Activated T-cell treated with anti-CD3 and anti-CD28 coated beads, Interleukin-2, amount 50 U/mL, for 72 hours (primary cell): ENCODE measurements at regions not wholly inside any gene's neighbourhood (a gene's known extent, or its start where the extent isn't known, plus 50 kb on each side); places are given as distances from the start of the nearest gene placed in this dataset.
"Not testable (repeated sequence)": the region's sequence is repeated elsewhere in the genome, so short reads cannot be mapped to it uniquely, and the experiment has no call there.

Experiments used
- ATAC-seq, 2 donors: fragments of 150-1000 bp; cut with Tn5 transposase; replicated peaks in 1 of 2; 2 replicates each; pipeline ENCODE4 v1.10.0; 2021; ENCODE audit warnings: moderate library complexity in 2 of 2, mild to moderate bottlenecking in 1 of 2
- DNase-seq, 2 donors: peaks; one replicate each; pipeline ENCODE4 v3.0.0; 2021 to 2022; ENCODE audit warnings: mixed read lengths in 1 of 2
- H3K27ac Mint-ChIP-seq: one replicate; pipeline ENCODE4 v1.8.0; 2022; ENCODE audit warnings: mild to moderate bottlenecking, moderate library complexity, mixed read lengths
- H3K27me3 Mint-ChIP-seq: one replicate; pipeline ENCODE4 v1.8.0; 2022; ENCODE audit warnings: low read depth, mixed read lengths
- H3K36me3 Mint-ChIP-seq, 2 donors: one replicate each; pipeline ENCODE4 v1.8.0; 2022; ENCODE audit warnings: mixed read lengths in 2 of 2, mild to moderate bottlenecking in 1 of 2; ENCODE audit not compliant: insufficient read depth in 2 of 2
- H3K4me1 Mint-ChIP-seq: one replicate; pipeline ENCODE4 v1.8.0; 2022; ENCODE audit warnings: low read depth, mixed read lengths
- H3K4me3 Mint-ChIP-seq, 2 donors: one replicate each; pipeline ENCODE4 v1.8.0; 2022; ENCODE audit warnings: mild to moderate bottlenecking in 2 of 2, mixed read lengths in 2 of 2, moderate library complexity in 2 of 2
- H3K9me3 Mint-ChIP-seq, 2 donors: one replicate each; pipeline ENCODE4 v1.8.0; 2022; ENCODE audit warnings: mixed read lengths in 2 of 2

DNA sequence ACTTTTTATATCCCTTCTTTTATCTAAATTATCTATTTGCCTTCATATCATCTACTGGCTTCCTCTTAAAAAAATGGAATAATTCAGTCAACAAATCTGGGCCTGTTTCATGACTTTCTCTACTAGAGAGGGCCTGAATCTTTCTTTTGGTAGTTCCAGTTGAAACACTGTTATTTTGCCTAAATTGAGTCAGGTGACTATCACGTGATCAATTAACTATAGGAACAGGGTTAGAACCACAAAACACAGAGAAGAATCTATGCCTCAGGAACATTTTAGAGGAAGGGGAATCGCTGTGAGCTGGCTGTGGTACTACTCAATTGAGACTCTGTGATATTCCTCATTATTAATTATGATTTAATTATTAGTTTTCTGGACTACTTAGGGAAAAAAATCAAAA, 736.7 kb upstream of the PITX2 start:
- Mint-ChIP-seq H3K9me3 (peaks cover 1 to 8% of the 10 kb centered on the region in 2 donors), H3K27me3 (no peaks in the 10 kb centered on the region), H3K27ac (no peak overlapping the region), H3K4me3 (no peak overlapping the region), H3K36me3 (no peaks in the 10 kb centered on the region), H3K4me1 (no peaks in the 10 kb centered on the region)
- DNase-seq: no peak
- no peak for ATAC-seq

DNA sequence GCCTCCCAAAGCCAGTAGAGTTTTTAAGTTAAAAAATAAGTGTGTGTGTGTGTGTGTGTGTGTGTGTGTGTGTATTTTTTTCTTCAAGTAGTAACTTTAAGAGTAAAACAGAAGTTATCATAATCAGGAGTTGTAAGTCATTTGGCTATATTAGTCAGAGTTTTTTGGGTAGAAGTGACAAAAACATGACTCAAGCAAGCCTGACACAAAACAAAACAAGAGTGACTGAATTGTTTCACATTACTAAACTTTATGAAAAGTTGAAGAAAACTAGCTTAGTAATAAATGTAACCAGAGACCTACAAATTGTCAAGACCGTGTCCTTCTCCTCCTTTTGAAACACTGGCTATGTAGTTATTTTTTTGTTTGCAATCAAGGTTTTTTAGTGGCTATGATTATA, 738.0 kb upstream of the PITX2 start:
- Mint-ChIP-seq H3K27me3 (no peaks in the 10 kb centered on the region), H3K36me3 (no peaks in the 10 kb centered on the region), H3K27ac (no peak overlapping the region), H3K4me1 (no peaks in the 10 kb centered on the region), H3K9me3 (peaks cover 4 to 9% of the 10 kb centered on the region in 2 donors), H3K4me3 (no peak overlapping the region)
- ATAC-seq: peak; percentile 32 to 53
- no peak for DNase-seq

DNA sequence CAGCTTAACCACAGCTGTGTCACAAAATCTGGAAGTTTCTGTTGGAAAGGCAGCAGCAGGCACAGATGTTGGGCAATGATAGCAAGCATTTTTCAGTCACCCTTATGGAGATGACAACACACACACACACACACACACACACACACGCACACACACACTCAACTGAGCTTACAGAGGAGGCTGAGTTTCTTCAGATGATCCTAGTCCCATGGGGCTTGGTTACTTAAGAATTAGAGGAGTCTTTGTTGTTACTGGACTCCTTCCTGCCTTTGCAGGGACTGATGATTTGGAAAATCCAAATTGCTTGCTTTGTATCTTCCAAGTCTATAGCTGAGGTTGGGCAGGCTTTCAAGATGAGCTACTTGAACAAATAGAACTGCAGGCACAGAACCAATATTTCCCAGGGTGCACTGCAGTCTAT, 740.1 kb upstream of the PITX2 start:
- no peaks in the 10 kb centered on the region for H3K27me3 Mint-ChIP-seq
- DNase-seq (no peak), ATAC-seq (no peak)
- no peaks in the 10 kb centered on the region for H3K4me1 Mint-ChIP-seq
- H3K27ac Mint-ChIP-seq: no peak overlapping the region
- peaks cover 9 to 13% of the 10 kb centered on the region in 2 donors for H3K9me3 Mint-ChIP-seq
- no peaks in the 10 kb centered on the region for H3K36me3 Mint-ChIP-seq
- H3K4me3 Mint-ChIP-seq: no peak overlapping the region

DNA sequence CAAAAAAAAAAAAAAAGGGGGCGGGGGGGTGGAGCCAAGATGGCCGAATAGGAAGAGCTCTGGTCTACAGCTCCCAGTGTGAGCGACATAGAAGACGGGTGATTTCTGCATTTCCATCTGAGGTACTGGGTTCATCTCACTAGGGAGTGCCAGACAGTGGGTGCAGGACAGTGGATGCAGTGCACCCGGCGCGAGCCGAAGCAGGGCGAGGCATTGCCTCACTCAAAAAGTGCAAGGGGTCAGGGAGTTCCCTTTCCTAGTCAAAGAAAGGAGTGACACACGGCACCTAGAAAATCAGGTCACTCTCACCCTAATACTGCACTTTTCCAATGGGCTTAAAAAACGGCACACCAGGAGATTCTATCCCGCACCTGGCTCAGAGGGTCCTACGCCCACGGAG, 755.0 kb upstream of the PITX2 start:
- not testable (repeated sequence) for H3K9me3 Mint-ChIP-seq, H3K36me3 Mint-ChIP-seq, DNase-seq, ATAC-seq, H3K27ac Mint-ChIP-seq, H3K4me1 Mint-ChIP-seq, H3K27me3 Mint-ChIP-seq, H3K4me3 Mint-ChIP-seq

DNA sequence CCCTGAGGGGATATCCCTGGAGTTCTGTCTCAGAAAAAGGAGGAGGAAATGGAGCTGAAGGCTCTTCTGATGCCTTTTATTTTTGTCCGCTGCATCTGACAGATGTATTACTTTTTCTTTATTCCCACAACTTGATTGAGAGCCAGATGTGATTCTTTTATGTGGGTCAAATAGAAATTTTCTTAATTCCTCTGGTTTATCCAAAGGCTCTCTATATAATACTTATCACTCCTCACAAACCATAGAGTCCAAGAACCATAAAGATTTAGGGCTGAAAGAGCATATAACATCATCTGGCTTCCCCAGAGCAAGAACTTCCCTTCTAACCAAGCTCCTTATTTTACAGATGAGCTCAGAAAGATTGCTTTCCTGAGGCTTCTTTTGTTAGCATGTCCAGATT, 756.7 kb upstream of the FAM241A start:
- H3K4me1 Mint-ChIP-seq: no peaks in the 10 kb centered on the region
- no peak overlapping the region for H3K4me3 Mint-ChIP-seq
- DNase-seq: no peak
- H3K9me3 Mint-ChIP-seq: peaks cover 11 to 15% of the 10 kb centered on the region in 2 donors
- no peaks in the 10 kb centered on the region for H3K27me3 Mint-ChIP-seq
- ATAC-seq: no peak
- no peaks in the 10 kb centered on the region for H3K36me3 Mint-ChIP-seq
- H3K27ac Mint-ChIP-seq: no peak overlapping the region

DNA sequence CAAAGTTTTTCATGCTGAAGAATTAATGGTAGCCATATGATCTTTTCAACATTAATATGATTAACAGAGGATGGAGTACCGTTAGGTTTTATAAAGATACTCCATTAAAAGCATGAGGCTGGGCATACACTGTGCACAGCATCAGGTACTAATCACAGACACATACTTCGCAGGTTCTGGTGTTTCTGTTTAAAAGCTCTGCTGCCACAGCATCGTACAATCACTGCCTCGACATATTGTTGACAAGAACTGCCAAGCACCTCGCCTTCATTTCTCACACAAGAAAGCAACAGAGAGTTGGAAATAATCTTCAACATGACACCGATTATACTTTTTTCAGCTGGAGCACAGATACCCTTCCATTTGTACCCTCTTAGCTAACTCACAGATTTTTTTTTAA, 753.4 kb upstream of the FAM241A start:
- Mint-ChIP-seq H3K9me3 (peaks cover 6 to 12% of the 10 kb centered on the region in 2 donors), H3K27me3 (no peaks in the 10 kb centered on the region), H3K27ac (no peak overlapping the region), H3K36me3 (no peaks in the 10 kb centered on the region), H3K4me3 (no peak overlapping the region), H3K4me1 (no peaks in the 10 kb centered on the region)
- no peak for ATAC-seq
- no peak for DNase-seq

DNA sequence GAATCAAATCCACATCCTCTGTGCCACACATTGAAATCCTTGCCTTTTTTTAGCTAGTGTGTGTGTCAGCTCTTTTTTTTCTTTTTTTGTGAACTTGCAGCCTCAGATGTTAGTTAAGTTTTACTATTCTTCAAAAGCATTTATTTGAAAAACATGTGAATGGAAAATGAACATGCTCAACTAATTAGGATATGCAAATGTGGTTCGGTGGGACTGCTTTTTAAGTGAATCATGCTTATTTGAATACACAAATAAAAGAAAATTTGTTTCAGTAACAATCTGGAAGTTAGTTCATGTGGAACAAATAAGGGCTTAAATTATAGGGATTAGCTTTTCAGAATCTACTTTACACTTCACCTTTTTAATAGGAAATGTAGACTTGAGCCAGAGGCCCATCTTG, 751.5 kb upstream of the FAM241A start:
- DNase-seq: no peak
- Mint-ChIP-seq H3K4me1 (no peaks in the 10 kb centered on the region), H3K36me3 (no peaks in the 10 kb centered on the region), H3K27me3 (no peaks in the 10 kb centered on the region), H3K4me3 (no peak overlapping the region), H3K9me3 (peaks cover 6 to 14% of the 10 kb centered on the region in 2 donors), H3K27ac (no peak overlapping the region)
- no peak for ATAC-seq

DNA sequence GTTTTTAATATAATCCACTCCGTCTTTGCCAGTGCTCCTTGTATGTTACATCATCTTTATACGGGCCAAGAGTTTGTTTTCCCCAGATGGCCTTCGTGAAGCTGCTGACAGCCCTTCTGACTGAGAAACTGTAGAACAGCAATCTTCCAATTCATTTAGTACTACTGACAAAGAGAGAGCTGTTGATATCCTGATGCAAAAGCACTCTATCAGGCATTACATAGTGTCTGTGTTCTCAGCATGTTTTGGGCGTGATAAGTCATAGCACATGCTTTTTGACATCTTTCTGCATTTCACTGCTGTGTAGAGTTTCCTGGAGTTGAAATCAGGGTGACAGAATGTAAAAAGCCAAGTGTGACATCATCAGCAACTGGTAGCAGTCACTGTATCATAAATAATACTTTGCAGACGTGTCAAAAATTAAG, 746.3 kb upstream of the FAM241A start:
- ATAC-seq (no peak), DNase-seq (no peak)
- peaks cover 3 to 4% of the 10 kb centered on the region in 2 donors for H3K9me3 Mint-ChIP-seq
- H3K4me3 Mint-ChIP-seq: no peak overlapping the region
- H3K36me3 Mint-ChIP-seq: no peaks in the 10 kb centered on the region
- no peaks in the 10 kb centered on the region for H3K4me1 Mint-ChIP-seq
- no peak overlapping the region for H3K27ac Mint-ChIP-seq
- no peaks in the 10 kb centered on the region for H3K27me3 Mint-ChIP-seq

DNA sequence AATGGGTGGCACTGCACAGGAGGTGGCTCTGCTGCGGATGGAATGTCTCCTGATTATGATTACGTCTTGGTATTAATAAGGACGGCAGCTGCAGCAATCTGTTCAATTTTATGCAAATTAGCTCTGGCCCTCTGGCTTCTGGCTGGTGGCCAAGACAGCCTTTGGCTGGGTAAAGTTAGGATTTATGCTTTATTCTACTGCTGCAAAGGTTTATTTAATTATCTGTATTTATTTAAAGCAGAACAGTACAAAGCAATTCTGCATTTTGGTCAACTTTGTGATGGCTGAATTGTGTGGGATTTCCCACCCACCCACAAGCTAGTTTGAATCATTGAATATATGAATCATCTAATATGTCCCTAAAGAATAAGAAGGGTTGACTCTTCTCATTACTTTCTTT, 745.6 kb upstream of the FAM241A start:
- H3K4me3 Mint-ChIP-seq: no peak overlapping the region
- H3K27ac Mint-ChIP-seq: no peak overlapping the region
- DNase-seq: no peak
- no peaks in the 10 kb centered on the region for H3K4me1 Mint-ChIP-seq
- no peak for ATAC-seq
- no peaks in the 10 kb centered on the region for H3K27me3 Mint-ChIP-seq
- no peaks in the 10 kb centered on the region for H3K36me3 Mint-ChIP-seq
- H3K9me3 Mint-ChIP-seq: peaks cover 3 to 4% of the 10 kb centered on the region in 2 donors

DNA sequence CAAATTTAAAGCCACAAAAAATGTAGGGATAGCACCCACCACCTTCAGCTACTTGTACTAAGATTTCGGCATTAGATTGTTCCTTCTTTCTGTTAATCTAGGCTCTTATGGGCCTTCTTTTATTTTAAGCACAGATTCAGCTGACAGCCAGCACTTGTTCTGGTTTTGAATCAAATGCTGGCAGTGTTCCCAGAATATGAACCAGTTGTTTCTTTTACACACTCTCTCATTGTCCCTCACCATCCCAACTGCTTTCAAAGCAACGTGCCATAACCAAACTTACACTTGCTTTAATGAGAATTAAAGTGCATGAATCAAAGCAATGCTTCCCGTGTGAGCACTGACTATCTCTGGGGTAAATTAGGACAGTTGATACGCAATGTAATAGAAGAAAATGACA, 744.5 kb upstream of the FAM241A start:
- no peak for DNase-seq
- H3K4me3 Mint-ChIP-seq: no peak overlapping the region
- no peaks in the 10 kb centered on the region for H3K4me1 Mint-ChIP-seq
- H3K9me3 Mint-ChIP-seq: peaks cover 3 to 4% of the 10 kb centered on the region in 2 donors
- H3K27me3 Mint-ChIP-seq: no peaks in the 10 kb centered on the region
- no peaks in the 10 kb centered on the region for H3K36me3 Mint-ChIP-seq
- no peak for ATAC-seq
- no peak overlapping the region for H3K27ac Mint-ChIP-seq

DNA sequence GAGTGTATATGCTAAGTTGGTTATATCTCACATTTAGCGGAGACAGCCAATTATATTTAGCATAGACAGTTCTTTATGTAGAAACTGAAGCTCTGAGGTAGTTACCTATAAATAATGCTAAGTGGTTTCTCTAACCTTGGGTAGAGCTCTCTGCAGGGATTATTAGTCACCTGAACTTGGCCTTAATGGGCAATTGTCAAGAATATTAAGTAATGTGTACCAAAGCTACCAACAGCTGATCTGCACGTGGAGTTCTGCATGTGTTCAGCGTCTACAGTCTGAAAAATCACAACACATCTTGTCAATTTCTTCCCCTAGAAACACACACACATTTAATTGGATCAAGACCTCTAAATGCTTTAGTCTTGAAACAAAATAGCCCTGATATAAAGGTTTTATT, 740.6 kb upstream of the FAM241A start:
- peaks cover 3 to 4% of the 10 kb centered on the region in 2 donors for H3K9me3 Mint-ChIP-seq
- DNase-seq: no peak
- no peak overlapping the region for H3K4me3 Mint-ChIP-seq
- no peaks in the 10 kb centered on the region for H3K4me1 Mint-ChIP-seq
- no peaks in the 10 kb centered on the region for H3K36me3 Mint-ChIP-seq
- ATAC-seq: no peak
- H3K27ac Mint-ChIP-seq: no peak overlapping the region
- no peaks in the 10 kb centered on the region for H3K27me3 Mint-ChIP-seq

DNA sequence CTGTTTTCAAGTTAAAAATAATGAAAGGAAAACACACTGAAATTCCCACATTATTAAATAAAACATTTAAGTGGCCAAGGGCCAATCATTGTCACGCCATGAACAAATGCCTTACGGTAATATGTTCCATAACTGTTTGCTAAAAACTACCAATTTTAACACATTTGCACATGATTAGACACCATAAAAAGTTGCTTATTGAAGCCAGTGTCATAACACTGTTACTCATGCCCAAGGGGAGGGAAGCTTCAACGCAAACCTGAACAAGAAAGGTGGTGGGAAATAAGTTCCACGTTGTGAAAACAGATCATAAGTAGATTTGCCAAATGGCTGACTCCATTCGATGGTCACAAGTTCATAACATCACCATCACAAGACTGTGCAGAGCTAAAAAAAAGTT, 739.3 kb upstream of the FAM241A start:
- no peaks in the 10 kb centered on the region for H3K36me3 Mint-ChIP-seq
- no peaks in the 10 kb centered on the region for H3K4me1 Mint-ChIP-seq
- no peak for DNase-seq
- H3K27ac Mint-ChIP-seq: no peak overlapping the region
- H3K9me3 Mint-ChIP-seq: peaks cover 4 to 6% of the 10 kb centered on the region in 2 donors
- no peak for ATAC-seq
- H3K4me3 Mint-ChIP-seq: no peak overlapping the region
- H3K27me3 Mint-ChIP-seq: no peaks in the 10 kb centered on the region

DNA sequence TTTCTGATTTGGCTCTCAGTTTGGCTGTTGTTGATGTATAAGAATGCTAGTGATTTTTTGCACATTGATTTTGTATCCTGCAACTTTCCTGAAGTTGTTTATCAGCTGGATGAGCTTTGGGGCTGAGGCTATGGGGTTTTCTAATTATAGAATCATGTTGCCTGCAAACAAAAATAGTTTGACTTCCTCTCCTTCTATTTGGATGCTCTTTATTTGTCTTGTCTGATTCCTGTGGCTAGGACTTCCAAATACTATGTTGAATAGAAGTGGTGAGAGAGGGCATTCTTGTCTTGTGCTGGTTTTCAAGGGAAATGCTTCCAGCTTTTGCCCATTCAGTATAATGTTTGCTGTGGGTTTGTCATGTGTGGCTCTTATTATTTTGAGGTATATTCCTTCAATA, 734.7 kb upstream of the FAM241A start:
- Mint-ChIP-seq H3K36me3 (no peaks in the 10 kb centered on the region), H3K4me3 (no peak overlapping the region), H3K9me3 (peaks cover 10 to 12% of the 10 kb centered on the region in 2 donors), H3K27ac (no peak overlapping the region), H3K27me3 (no peaks in the 10 kb centered on the region), H3K4me1 (no peaks in the 10 kb centered on the region)
- ATAC-seq (no peak), DNase-seq (no peak)

DNA sequence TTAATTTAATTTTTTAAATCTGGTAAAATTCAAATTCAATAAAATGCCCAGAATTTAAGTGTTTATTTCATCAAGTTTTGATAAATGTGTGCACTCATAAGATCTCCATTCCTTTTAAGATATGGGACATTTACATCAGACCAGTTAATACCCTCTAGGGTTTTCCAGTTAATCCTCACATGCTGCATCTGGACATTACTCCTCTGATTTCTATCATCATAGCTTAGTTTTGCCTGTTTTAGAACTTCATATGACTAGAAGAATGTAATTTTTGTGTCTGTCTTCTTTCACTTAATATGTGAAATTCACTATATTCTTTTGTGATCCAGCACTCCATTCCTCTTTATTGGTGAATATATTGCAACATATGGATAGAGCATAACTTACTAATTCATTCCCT, 727.7 kb upstream of the FAM241A start:
- Mint-ChIP-seq H3K27ac (no peak overlapping the region), H3K9me3 (peaks cover 2 to 6% of the 10 kb centered on the region in 2 donors), H3K4me3 (no peak overlapping the region), H3K36me3 (no peaks in the 10 kb centered on the region), H3K27me3 (no peaks in the 10 kb centered on the region), H3K4me1 (no peaks in the 10 kb centered on the region)
- ATAC-seq (no peak), DNase-seq (no peak)
